ENCODE measurements at regions not wholly inside any gene's neighbourhood (a gene's known extent, or its start where the extent isn't known, plus 50 kb on each side); places are given as distances from the start of the nearest gene placed in this dataset.

- no peaks in the 10 kb centered on the region for H3K36me3 ChIP-seq (ENCODE audit: control insufficient read depth in 2 of 4, insufficient read depth in 4 of 4, low read length in 3 of 4)
- H3K9ac ChIP-seq (replicated peaks in 1 of 4; ENCODE audit: extremely low read depth in 1 of 4, low read depth in 3 of 4, low read length in 3 of 4): no peak overlapping the region
- H3K23ac ChIP-seq (ENCODE audit: insufficient read length): no peak overlapping the region
- H3K4me3 ChIP-seq (ENCODE audit: extremely low read depth in 1 of 4, insufficient read depth in 2 of 4, low read depth in 3 of 4, low read length in 4 of 4): no peak overlapping the region
- peak overlapping the region; percentile 48; the same call in 1 of the 2 replicates for H3K18ac ChIP-seq (ENCODE audit: extremely low read depth, low read length)
- no peaks in the 10 kb centered on the region for H3K4me1 ChIP-seq (replicated peaks in 1 of 4; ENCODE audit: control insufficient read depth in 3 of 4, insufficient read depth in 4 of 4, low read length in 3 of 4)
- no peak overlapping the region for H2BK120ac ChIP-seq (replicated peaks; ENCODE audit: low read depth, low read length)
- no peak overlapping the region for H2BK5ac ChIP-seq (ENCODE audit: low read depth, low read length)
- H3K56ac ChIP-seq (replicated peaks; ENCODE audit: insufficient read length, low read depth, low read length): no peak overlapping the region
- H4K5ac ChIP-seq (ENCODE audit: insufficient read length, low read depth, low read length): no peak overlapping the region
- no peaks in the 10 kb centered on the region for H3K9me3 ChIP-seq (ENCODE audit: insufficient read depth in 2 of 2, low read depth in 1 of 2, low read length in 1 of 2)
- no peak overlapping the region for H2AK5ac ChIP-seq (ENCODE audit: low read depth, low read length)
- CTCF ChIA-PET (ENCODE audit: partially characterized antibody): interaction anchor here (1.3 to 9.8 kb wide), 3 partner anchors 9 to 38 kb away, joined by 3 to 81 read pairs (median 5); no protein-coding TSS in a partner anchor
- no peak overlapping the region for H2AFZ ChIP-seq (ENCODE audit: low read length)
- H3K27me3 ChIP-seq (replicated peaks in 1 of 4; ENCODE audit: control insufficient read depth in 3 of 4, extremely low read depth in 1 of 4, insufficient read depth in 3 of 4, low read length in 3 of 4): no peaks in the 10 kb centered on the region
- no peaks in the 10 kb centered on the region for H3K79me1 ChIP-seq (ENCODE audit: low read depth, low read length)
- H2BK20ac ChIP-seq (ENCODE audit: low read length): no peak overlapping the region
- DNase-seq (ENCODE audit: low read depth in 1 of 2, low spot score in 2 of 2): no peak
- no peak overlapping the region for H2BK15ac ChIP-seq (ENCODE audit: low read length)
- no peak overlapping the region for H3K27ac ChIP-seq (ENCODE audit: low read depth, low read length)
- no peak overlapping the region for H3K14ac ChIP-seq (ENCODE audit: insufficient read length)
- no peaks in the 10 kb centered on the region; the same call in 1 of the 2 replicates for H3K23me2 ChIP-seq (ENCODE audit: low read depth, low read length)
- H3K4ac ChIP-seq (replicated peaks; ENCODE audit: insufficient read length, low read depth, low read length): no peak overlapping the region
- WGBS, 2 experiments (ENCODE audit: extremely low coverage in 1 of 2, insufficient coverage in 1 of 2, insufficient read length in 1 of 2, insufficient replicate concordance in 2 of 2, low coverage in 1 of 2, low lambda C conversion rate in 2 of 2, missing lambda C conversion rate in 1 of 2): 93% methylated on average over 36 of the region's 36 CpGs; no CpG with 5 or more reads in 1 of the 2 experiments
- H3K4me2 ChIP-seq (ENCODE audit: insufficient read depth in 1 of 2, low read depth in 2 of 2, low read length in 2 of 2): no peak overlapping the region
- no peak for FAIRE-seq
- no peak overlapping the region for H4K8ac ChIP-seq (ENCODE audit: extremely low read depth, insufficient read depth, low read length)
- no peak overlapping the region for H2BK12ac ChIP-seq (ENCODE audit: low read depth, low read length)
- H4K91ac ChIP-seq (replicated peaks; ENCODE audit: insufficient read length, low read length): no peak overlapping the region
- POLR2A ChIA-PET (ENCODE audit: partially characterized antibody): no interaction called here
- no peaks in the 10 kb centered on the region for H3K79me2 ChIP-seq (ENCODE audit: control insufficient read depth in 1 of 2, insufficient read depth in 2 of 2, low read length in 2 of 2)
- TF ChIP-seq GTF2F1 (IDR thresholded peaks at IDR 0.05; ENCODE audit: borderline replicate concordance, low read depth, low read length) (no peak), JUN (IDR thresholded peaks at IDR 0.05; ENCODE audit: low read depth, low read length) (no peak), USF2 (IDR thresholded peaks at IDR 0.05; ENCODE audit: low read length) (no peak), POLR2AphosphoS5 (IDR thresholded peaks at IDR 0.05; ENCODE audit: low read depth, low read length) (no peak), RNF2 (IDR thresholded peaks at IDR 0.05; ENCODE audit: borderline replicate concordance, low read depth, low read length, missing control alignments, poor library complexity, severe bottlenecking) (no peak), KDM1A (IDR thresholded peaks at IDR 0.05; ENCODE audit: borderline replicate concordance, low read length) (no peak), NRF1 (IDR thresholded peaks at IDR 0.05; ENCODE audit: low read depth, low read length) (no peak), SIRT6 (IDR thresholded peaks at IDR 0.05; ENCODE audit: low read length) (no peak), CBX8 (IDR thresholded peaks at IDR 0.05; ENCODE audit: borderline replicate concordance, low read depth, low read length) (no peak), EGR1 (IDR thresholded peaks at IDR 0.05; ENCODE audit: borderline replicate concordance, low read depth, low read length) (no peak)
- no peaks in the 10 kb centered on the region for H4K20me1 ChIP-seq (replicated peaks in 1 of 2; ENCODE audit: control insufficient read depth in 1 of 2, insufficient read depth in 2 of 2, low read length in 2 of 2)
These were observed 288.6 kb downstream of the UACA start for GRCh38 chr15:70474471-70475406.

Measured in H1 (cell line).